Ishikawa (cell line): ENCODE measurements at regions not wholly inside any gene's neighbourhood (a gene's known extent, or its start where the extent isn't known, plus 50 kb on each side); places are given as distances from the start of the nearest gene placed in this dataset.

Source experiments
- CEBPB ChIP-seq: IDR thresholded peaks from 2 replicates; pipeline ENCODE4 v1.6.1; 2012
- CREB1 ChIP-seq: IDR thresholded peaks from 2 replicates; pipeline ENCODE4 v1.6.1; 2012; ENCODE audit warnings: low read depth
- EGR1 ChIP-seq: IDR thresholded peaks from 2 replicates; pipeline ENCODE4 v1.6.1; 2012
- EP300 ChIP-seq: IDR thresholded peaks from 2 replicates; pipeline ENCODE4 v1.6.1; 2012; ENCODE audit warnings: borderline replicate concordance
- FOXM1 ChIP-seq: IDR thresholded peaks from 2 replicates; pipeline ENCODE4 v1.6.1; 2012; ENCODE audit warnings: low read depth, borderline replicate concordance
- NFIC ChIP-seq: IDR thresholded peaks from 2 replicates; pipeline ENCODE4 v1.6.1; 2012
- RAD21 ChIP-seq: IDR thresholded peaks from 2 replicates; pipeline ENCODE4 v1.6.1; 2012; ENCODE audit warnings: low read depth
- TAF1 ChIP-seq: IDR thresholded peaks from 2 replicates; pipeline ENCODE4 v1.6.1; 2012; ENCODE audit warnings: low read depth, mild to moderate bottlenecking
- TCF12 ChIP-seq: IDR thresholded peaks from 2 replicates; pipeline ENCODE4 v1.6.1; 2012; ENCODE audit warnings: low read depth
- TEAD4 ChIP-seq: IDR thresholded peaks from 2 replicates; pipeline ENCODE4 v1.6.1; 2012
- USF1 ChIP-seq: IDR thresholded peaks from 2 replicates; pipeline ENCODE4 v1.6.1; 2012
- YY1 ChIP-seq: IDR thresholded peaks from 2 replicates; pipeline ENCODE4 v1.6.1; 2012; ENCODE audit warnings: low read depth
- ZBTB7A ChIP-seq: IDR thresholded peaks from 2 replicates; pipeline ENCODE4 v1.6.1; 2012; ENCODE audit warnings: low read depth
- TF ChIP-seq, protein P1 (sequence below): IDR thresholded peaks from 2 replicates; pipeline ENCODE4 v1.6.1; 2012; ENCODE audit warnings: low read depth, mild to moderate bottlenecking
- TF ChIP-seq, protein P2 (sequence below): IDR thresholded peaks from 2 replicates; pipeline ENCODE4 v1.6.1; 2012

GRCh38 chr9:81317223-81317622 is 372.1 kb downstream of the TLE1 start:
- TF ChIP-seq CREB1 (no peak), CEBPB (no peak), ZBTB7A (no peak), EP300 (no peak)
- TF ChIP-seq, protein P1, sequence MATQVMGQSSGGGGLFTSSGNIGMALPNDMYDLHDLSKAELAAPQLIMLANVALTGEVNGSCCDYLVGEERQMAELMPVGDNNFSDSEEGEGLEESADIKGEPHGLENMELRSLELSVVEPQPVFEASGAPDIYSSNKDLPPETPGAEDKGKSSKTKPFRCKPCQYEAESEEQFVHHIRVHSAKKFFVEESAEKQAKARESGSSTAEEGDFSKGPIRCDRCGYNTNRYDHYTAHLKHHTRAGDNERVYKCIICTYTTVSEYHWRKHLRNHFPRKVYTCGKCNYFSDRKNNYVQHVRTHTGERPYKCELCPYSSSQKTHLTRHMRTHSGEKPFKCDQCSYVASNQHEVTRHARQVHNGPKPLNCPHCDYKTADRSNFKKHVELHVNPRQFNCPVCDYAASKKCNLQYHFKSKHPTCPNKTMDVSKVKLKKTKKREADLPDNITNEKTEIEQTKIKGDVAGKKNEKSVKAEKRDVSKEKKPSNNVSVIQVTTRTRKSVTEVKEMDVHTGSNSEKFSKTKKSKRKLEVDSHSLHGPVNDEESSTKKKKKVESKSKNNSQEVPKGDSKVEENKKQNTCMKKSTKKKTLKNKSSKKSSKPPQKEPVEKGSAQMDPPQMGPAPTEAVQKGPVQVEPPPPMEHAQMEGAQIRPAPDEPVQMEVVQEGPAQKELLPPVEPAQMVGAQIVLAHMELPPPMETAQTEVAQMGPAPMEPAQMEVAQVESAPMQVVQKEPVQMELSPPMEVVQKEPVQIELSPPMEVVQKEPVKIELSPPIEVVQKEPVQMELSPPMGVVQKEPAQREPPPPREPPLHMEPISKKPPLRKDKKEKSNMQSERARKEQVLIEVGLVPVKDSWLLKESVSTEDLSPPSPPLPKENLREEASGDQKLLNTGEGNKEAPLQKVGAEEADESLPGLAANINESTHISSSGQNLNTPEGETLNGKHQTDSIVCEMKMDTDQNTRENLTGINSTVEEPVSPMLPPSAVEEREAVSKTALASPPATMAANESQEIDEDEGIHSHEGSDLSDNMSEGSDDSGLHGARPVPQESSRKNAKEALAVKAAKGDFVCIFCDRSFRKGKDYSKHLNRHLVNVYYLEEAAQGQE: no peak

- TF ChIP-seq CREB1 (no peak), TCF12 (no peak), TEAD4 (no peak), USF1 (no peak), NFIC (no peak), RAD21 (no peak), CEBPB (no peak), EGR1 (no peak), TAF1 (no peak), YY1 (no peak), ZBTB7A (no peak), FOXM1 (no peak), EP300 (no peak)
- TF ChIP-seq, protein P1: no peak
- TF ChIP-seq, protein P2, sequence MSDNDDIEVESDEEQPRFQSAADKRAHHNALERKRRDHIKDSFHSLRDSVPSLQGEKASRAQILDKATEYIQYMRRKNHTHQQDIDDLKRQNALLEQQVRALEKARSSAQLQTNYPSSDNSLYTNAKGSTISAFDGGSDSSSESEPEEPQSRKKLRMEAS: no peak
Observed at GRCh38 chr9:81314490-81314889, 374.9 kb downstream of the TLE1 start.

DNA sequence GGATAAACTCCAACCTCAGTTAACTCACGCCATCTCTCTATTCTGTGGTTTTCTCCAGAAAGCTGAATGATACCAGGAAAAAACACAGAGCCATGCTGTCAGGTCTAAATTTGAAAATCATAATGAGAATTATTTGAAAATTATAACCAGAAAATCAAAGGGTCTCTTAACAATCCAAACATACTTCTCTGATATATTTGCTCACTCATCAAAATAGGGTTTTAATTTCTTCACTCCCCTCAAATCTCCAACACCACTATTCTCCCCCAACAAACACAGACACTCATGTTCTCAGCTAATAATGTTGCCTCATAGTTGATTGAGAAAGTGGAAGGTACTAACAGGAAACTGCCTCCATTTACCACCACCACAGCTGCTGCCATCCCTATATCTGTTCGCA is 375.5 kb downstream of the TLE1 start:
- TF ChIP-seq FOXM1 (no peak), TAF1 (no peak), YY1 (no peak), RAD21 (no peak), EGR1 (no peak), CEBPB (no peak), TCF12 (no peak), EP300 (no peak), USF1 (no peak), ZBTB7A (no peak), CREB1 (no peak), TEAD4 (no peak), NFIC (no peak)
- TF ChIP-seq, protein P2: no peak
- TF ChIP-seq, protein P1: no peak

DNA sequence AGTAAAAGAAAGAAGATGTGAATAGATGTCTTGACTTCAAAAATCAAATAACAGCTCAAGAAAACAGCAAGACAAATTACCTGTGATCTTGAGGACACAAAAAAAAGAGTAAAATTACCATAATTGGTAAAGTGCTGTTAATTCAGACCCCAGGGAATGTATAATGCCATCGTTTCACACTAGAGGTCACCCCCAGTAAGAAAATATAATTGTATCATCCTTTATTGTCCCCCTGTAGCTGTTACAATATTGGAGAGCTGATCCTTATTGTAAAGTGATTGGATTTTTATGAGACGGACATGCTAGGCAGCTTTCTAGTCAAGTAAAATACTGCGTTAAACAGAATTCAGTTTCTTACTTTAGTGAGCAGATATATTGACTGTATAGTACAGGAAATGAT is 377.0 kb downstream of the TLE1 start:
- no peak for TF ChIP-seq YY1
- TF ChIP-seq TAF1: no peak

GRCh38 chr9:81308404-81308803 is 380.9 kb downstream of the TLE1 start:
- TF ChIP-seq FOXM1 (no peak), TAF1 (no peak), ZBTB7A (no peak), USF1 (no peak), TCF12 (no peak), TEAD4 (no peak), NFIC (no peak)
- TF ChIP-seq, protein P2: no peak
